OCI-LY1 (cell line): ENCODE measurements at regions not wholly inside any gene's neighbourhood (a gene's known extent, or its start where the extent isn't known, plus 50 kb on each side); places are given as distances from the start of the nearest gene placed in this dataset.

Experiments used
- H2AFZ ChIP-seq: fragments of 200-600 bp; sonication (generic), shearing (Covaris generic); 2 replicates; pipeline ENCODE4 v1.6.0; 2014; ENCODE audit warnings: antibody characterized with exemption, mild to moderate bottlenecking, low read length
- H3F3A ChIP-seq: fragments of 200-600 bp; sonication (generic), shearing (Covaris generic); 2 replicates; pipeline ENCODE4 v1.6.0; 2014; ENCODE audit warnings: mild to moderate bottlenecking, antibody characterized with exemption, low read length, moderate library complexity; ENCODE audit not compliant: insufficient read depth
- H3K27ac ChIP-seq: fragments of 200-600 bp; sonication (generic); 2 replicates; pipeline ENCODE4 v1.5.1; 2014; ENCODE audit warnings: low read length, mixed run types, mild to moderate bottlenecking, low read depth; ENCODE audit not compliant: poor library complexity, severe bottlenecking
- H3K27me3 ChIP-seq: fragments of 200-600 bp; sonication (generic); 2 replicates; pipeline ENCODE4 v1.6.0; 2014; ENCODE audit warnings: antibody characterized with exemption, mild to moderate bottlenecking, low read length, moderate library complexity; ENCODE audit not compliant: insufficient read depth
- H3K36me3 ChIP-seq: fragments of 200-600 bp; sonication (generic); 2 replicates; pipeline ENCODE4 v1.6.1; 2014; ENCODE audit warnings: mild to moderate bottlenecking, antibody characterized with exemption, low read length, moderate library complexity, mixed read lengths; ENCODE audit not compliant: insufficient read depth
- H3K4me1 ChIP-seq: fragments of 200-600 bp; sonication (generic); 2 replicates; pipeline ENCODE4 v1.5.1; 2014; ENCODE audit warnings: mild to moderate bottlenecking, low read length, moderate library complexity; ENCODE audit not compliant: insufficient read depth, severe bottlenecking
- H3K4me2 ChIP-seq: fragments of 200-600 bp; sonication (generic), shearing (Covaris generic); 2 replicates; pipeline ENCODE4 v1.6.1; 2014; ENCODE audit warnings: low read length
- H3K4me3 ChIP-seq: fragments of 200-600 bp; sonication (generic); 2 replicates; pipeline ENCODE4 v1.5.1; 2014; ENCODE audit warnings: low read length, low read depth, mild to moderate bottlenecking, mixed read lengths; ENCODE audit not compliant: poor library complexity, severe bottlenecking
- H3K79me2 ChIP-seq: fragments of 200-600 bp; shearing (Covaris generic); 2 replicates; pipeline ENCODE4 v1.6.1; 2016; ENCODE audit warnings: mixed run types, low read length, mixed read lengths; ENCODE audit not compliant: insufficient read depth
- H3K9ac ChIP-seq: fragments of 200-600 bp; sonication (generic), shearing (Covaris generic); 2 replicates; pipeline ENCODE4 v1.6.1; 2014; ENCODE audit warnings: mild to moderate bottlenecking, low read length, mixed read lengths
- H3K9me2 ChIP-seq: fragments of 200-600 bp; sonication (generic), shearing (Covaris generic); 2 replicates; pipeline ENCODE4 v1.6.1; 2014; ENCODE audit warnings: low read depth, mild to moderate bottlenecking, low read length, mixed read lengths
- H3K9me3 ChIP-seq: fragments of 200-600 bp; shearing (Covaris generic); 2 replicates; pipeline ENCODE4 v1.6.1; 2014; ENCODE audit warnings: low read length, mixed read lengths
- H4K20me1 ChIP-seq: fragments of 200-600 bp; sonication (generic), shearing (Covaris generic); 2 replicates; pipeline ENCODE4 v1.6.0; 2016; ENCODE audit warnings: mild to moderate bottlenecking, low read length; ENCODE audit not compliant: insufficient read depth
- CTCF ChIP-seq: fragments of 200-600 bp; sonication (generic), shearing (Covaris generic); IDR thresholded peaks from 2 replicates; pipeline ENCODE4 v1.5.1; 2017; ENCODE audit warnings: mild to moderate bottlenecking, antibody characterized with exemption, low read length, moderate library complexity, mixed read lengths
- EZH2 ChIP-seq: fragments of 200-600 bp; sonication (generic), shearing (Covaris generic); IDR thresholded peaks from 2 replicates; pipeline ENCODE4 v1.8.0; 2017; ENCODE audit warnings: borderline replicate concordance, mixed run types, mild to moderate bottlenecking, antibody characterized with exemption, low read length, moderate library complexity, mixed read lengths

GRCh38 chr6:170232186-170233002, 58.5 kb downstream of the DLL1 start:
- Histone ChIP-seq H3K9me2 (no peaks in the 10 kb centered on the region), H3K27me3 (peaks cover 8% of the 10 kb centered on the region), H3K9me3 (no peaks in the 10 kb centered on the region), H3K9ac (no peak overlapping the region), H3K4me2 (no peak overlapping the region), H4K20me1 (no peaks in the 10 kb centered on the region), H3K27ac (no peak overlapping the region), H3F3A (no peaks in the 10 kb centered on the region), H3K4me3 (no peak overlapping the region), H3K4me1 (no peaks in the 10 kb centered on the region), H3K79me2 (no peaks in the 10 kb centered on the region), H2AFZ (no peak overlapping the region), H3K36me3 (no peaks in the 10 kb centered on the region)
- no peak for TF ChIP-seq CTCF
- TF ChIP-seq EZH2: no peak

- Histone ChIP-seq H3K4me3 (no peak overlapping the region), H3F3A (no peaks in the 10 kb centered on the region), H3K4me2 (no peak overlapping the region), H3K9ac (no peak overlapping the region), H4K20me1 (no peaks in the 10 kb centered on the region), H3K9me2 (no peaks in the 10 kb centered on the region), H3K9me3 (no peaks in the 10 kb centered on the region), H3K79me2 (no peaks in the 10 kb centered on the region), H3K4me1 (no peaks in the 10 kb centered on the region), H3K27ac (no peak overlapping the region), H3K27me3 (peaks cover 8% of the 10 kb centered on the region), H3K36me3 (no peaks in the 10 kb centered on the region), H2AFZ (no peak overlapping the region)
- no peak for TF ChIP-seq CTCF
- no peak for TF ChIP-seq EZH2
Observed at GRCh38 chr6:170231293-170232185, 59.3 kb downstream of the DLL1 start.

- TF ChIP-seq CTCF (no peak), EZH2 (no peak)
- H4K20me1 ChIP-seq: no peaks in the 10 kb centered on the region
- no peaks in the 10 kb centered on the region for H3F3A ChIP-seq
- H3K9ac ChIP-seq: no peak overlapping the region
- H3K4me1 ChIP-seq: no peaks in the 10 kb centered on the region
- no peak overlapping the region for H3K4me3 ChIP-seq
- H3K36me3 ChIP-seq: no peaks in the 10 kb centered on the region
- peaks cover 7% of the 10 kb centered on the region for H3K27me3 ChIP-seq
- H3K9me3 ChIP-seq: no peaks in the 10 kb centered on the region
- H3K4me2 ChIP-seq: no peak overlapping the region
- no peaks in the 10 kb centered on the region for H3K79me2 ChIP-seq
- no peaks in the 10 kb centered on the region for H3K9me2 ChIP-seq
- no peak overlapping the region for H2AFZ ChIP-seq
- no peak overlapping the region for H3K27ac ChIP-seq
Observed at GRCh38 chr6:170230520-170231292, 60.2 kb downstream of the DLL1 start.
